HFF-Myc (cell line): ENCODE measurements at regions not wholly inside any gene's neighbourhood (a gene's known extent, or its start where the extent isn't known, plus 50 kb on each side); places are given as distances from the start of the nearest gene placed in this dataset.

Experiments used
- DNase-seq: peaks from one replicate; pipeline ENCODE4 v3.0.0-alpha.2; 2011; ENCODE audit warnings: low read depth; ENCODE audit errors: extremely low read depth
- H3K4me3 ChIP-seq: replicated peaks from 2 replicates; pipeline ENCODE4 v1.5.1; 2011; ENCODE audit warnings: low read depth, mild to moderate bottlenecking, control low read depth, low read length
- CTCF ChIP-seq: IDR thresholded peaks from 2 replicates; pipeline ENCODE4 v1.5.1; 2012; ENCODE audit warnings: mild to moderate bottlenecking, low read depth, low read length, control low read depth; ENCODE audit errors: missing control alignments

DNA sequence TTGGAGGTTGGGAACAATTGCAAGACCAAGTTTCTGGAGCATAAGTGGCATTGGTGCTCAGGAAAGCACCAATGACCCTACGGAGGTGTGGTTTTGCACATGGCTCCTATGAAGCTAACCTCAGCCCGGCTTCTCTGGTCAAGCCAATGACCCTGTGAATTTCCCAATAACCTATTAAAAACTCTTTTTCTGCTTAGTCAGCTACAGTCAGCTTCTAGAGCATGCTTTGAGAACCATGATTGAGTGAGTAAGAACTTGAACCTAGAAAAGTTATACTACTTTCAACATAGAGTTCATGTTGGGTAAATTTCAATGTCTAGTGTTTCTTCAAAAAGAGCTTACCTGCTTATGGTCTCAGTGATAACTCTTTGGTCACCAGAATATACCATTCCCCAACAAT is 163.2 kb downstream of the RSL24D1 start:
- DNase-seq, result no peak
- no peak overlapping the region for H3K4me3 ChIP-seq
- TF ChIP-seq CTCF, result no peak

GRCh38 chr15:55031727-55032126 is 165.0 kb downstream of the RSL24D1 start:
- H3K4me3 ChIP-seq, result no peak overlapping the region
- no peak for DNase-seq
- no peak for TF ChIP-seq CTCF

- no peak for DNase-seq
- TF ChIP-seq CTCF, result no peak
- H3K4me3 ChIP-seq, result no peak overlapping the region
Observed at GRCh38 chr15:55026381-55026780, 170.4 kb downstream of the RSL24D1 start.

DNA sequence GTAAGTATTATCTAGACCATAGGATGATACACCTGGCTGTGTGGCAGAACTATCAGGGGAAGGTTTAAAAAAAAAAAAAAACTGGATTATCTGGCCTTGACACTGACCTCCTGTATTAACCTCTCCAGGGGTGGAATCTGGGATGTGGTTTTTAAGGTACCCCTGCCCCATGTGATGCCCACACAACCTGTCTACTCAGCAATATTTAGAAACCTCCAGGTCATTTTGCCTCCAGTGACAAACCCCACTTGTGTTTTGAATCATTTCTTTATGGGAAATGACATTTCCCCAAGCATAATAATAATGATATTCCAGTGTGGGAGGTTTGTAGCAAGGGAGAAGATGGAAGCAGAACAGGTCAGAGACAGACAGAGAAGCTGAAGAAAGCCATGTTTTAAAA is 179.1 kb downstream of the RSL24D1 start:
- no peak for DNase-seq
- TF ChIP-seq CTCF, result no peak
- no peak overlapping the region for H3K4me3 ChIP-seq

- TF ChIP-seq CTCF, result no peak
- no peak overlapping the region for H3K4me3 ChIP-seq
- DNase-seq, result no peak
Observed at GRCh38 chr15:55016225-55016624, 180.5 kb downstream of the RSL24D1 start.

DNA sequence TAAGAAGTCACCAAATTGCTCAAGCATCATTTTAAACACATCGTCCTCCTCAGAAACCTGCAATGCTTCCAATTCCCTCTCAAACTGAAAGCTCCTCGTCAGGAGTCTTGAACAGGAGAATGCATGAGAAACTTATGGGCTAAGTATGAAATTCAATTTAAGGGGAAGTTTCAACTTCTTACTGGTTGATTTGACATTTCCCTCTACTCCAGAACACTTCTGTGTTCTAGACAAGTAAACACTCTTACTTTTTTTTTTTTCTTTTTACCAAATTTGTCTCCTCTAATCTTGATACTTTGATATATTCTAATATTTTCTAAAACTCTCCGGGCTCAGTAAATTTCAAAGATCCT is 181.7 kb downstream of the RSL24D1 start:
- H3K4me3 ChIP-seq, result no peak overlapping the region
- no peak for DNase-seq
- TF ChIP-seq CTCF, result no peak

DNA sequence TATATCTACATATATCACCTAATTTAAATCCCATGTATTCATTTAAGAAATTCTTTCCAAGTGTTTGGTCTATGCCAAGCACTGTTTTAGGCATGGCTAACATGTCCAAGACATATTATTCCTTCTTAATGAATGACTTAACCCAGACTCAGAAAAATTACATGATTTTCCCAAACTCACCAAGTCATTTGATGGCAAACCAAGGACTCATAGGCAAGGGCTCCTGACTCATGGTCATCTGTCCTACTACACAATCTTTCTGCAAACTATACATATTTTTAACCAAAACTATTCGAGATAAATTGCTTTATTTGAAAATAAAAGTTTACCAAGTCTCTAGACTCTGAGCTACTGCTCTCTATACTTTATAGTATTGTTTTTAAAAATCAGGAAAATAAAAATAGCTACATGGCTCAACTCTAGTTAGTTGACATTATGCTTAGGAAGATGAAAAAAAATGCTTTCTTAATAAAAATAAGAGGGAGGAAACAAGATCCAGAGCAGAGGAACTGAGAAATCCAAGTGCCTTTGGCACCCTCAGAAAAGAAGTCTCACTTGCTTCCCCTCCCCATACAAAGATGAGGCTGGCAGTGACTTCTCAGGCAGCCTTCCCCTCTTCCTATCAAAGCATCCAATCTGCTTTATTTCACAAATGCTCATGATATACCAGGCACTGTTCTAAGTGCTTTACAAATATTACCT is 182.2 kb downstream of the RSL24D1 start:
- H3K4me3 ChIP-seq, result no peak overlapping the region
- DNase-seq, result no peak
- no peak for TF ChIP-seq CTCF
